Karpas-422 (cell line): ENCODE measurements at regions not wholly inside any gene's neighbourhood (a gene's known extent, or its start where the extent isn't known, plus 50 kb on each side); places are given as distances from the start of the nearest gene placed in this dataset.

ENCODE experiments used
- DNase-seq: peaks from one replicate; pipeline ENCODE4 v3.0.0-alpha.2; 2015
- H2AFZ ChIP-seq: fragments of 200-600 bp; sonication (generic); 2 replicates; pipeline ENCODE4 v1.6.1; 2014; ENCODE audit warnings: antibody characterized with exemption, low read length, mixed read lengths
- H3K27ac ChIP-seq: fragments of 200-600 bp; sonication (generic); 2 replicates; pipeline ENCODE4 v1.5.1; 2014; ENCODE audit warnings: mild to moderate bottlenecking, low read length, moderate library complexity
- H3K27me3 ChIP-seq: fragments of 200-600 bp; sonication (generic); 2 replicates; pipeline ENCODE4 v1.6.1; 2014; ENCODE audit warnings: low read length, mixed read lengths
- H3K36me3 ChIP-seq: fragments of 200-600 bp; sonication (generic); 2 replicates; pipeline ENCODE4 v1.6.1; 2014; ENCODE audit warnings: low read length, mixed read lengths; ENCODE audit not compliant: insufficient read depth
- H3K4me1 ChIP-seq: fragments of 200-600 bp; sonication (generic); 2 replicates; pipeline ENCODE4 v1.6.1; 2014; ENCODE audit warnings: mild to moderate bottlenecking, low read length, mixed read lengths
- H3K4me2 ChIP-seq: fragments of 200-600 bp; sonication (generic); 2 replicates; pipeline ENCODE4 v1.6.1; 2014; ENCODE audit warnings: low read length, low read depth, mild to moderate bottlenecking; ENCODE audit not compliant: poor library complexity, severe bottlenecking
- H3K4me3 ChIP-seq: fragments of 200-600 bp; sonication (generic); 2 replicates; pipeline ENCODE4 v1.5.1; 2014; ENCODE audit warnings: mild to moderate bottlenecking, antibody characterized with exemption, low read length, mixed read lengths
- H3K79me2 ChIP-seq: fragments of 200-600 bp; sonication (generic); 2 replicates; pipeline ENCODE4 v1.6.1; 2014; ENCODE audit warnings: mild to moderate bottlenecking, low read length, mixed read lengths
- H3K9ac ChIP-seq: fragments of 200-600 bp; sonication (generic); 2 replicates; pipeline ENCODE4 v1.6.0; 2014; ENCODE audit warnings: low read length
- H3K9me2 ChIP-seq: fragments of 200-600 bp; sonication (generic), shearing (Covaris generic); replicated peaks from 2 replicates; pipeline ENCODE4 v1.6.0; 2014; ENCODE audit warnings: mild to moderate bottlenecking, low read length, moderate library complexity; ENCODE audit not compliant: insufficient read depth
- H3K9me3 ChIP-seq: fragments of 300-700, 200-600 bp; sonication (generic); 2 replicates; pipeline ENCODE4 v1.6.1; 2014; ENCODE audit warnings: low read length, mixed read lengths
- H4K20me1 ChIP-seq: fragments of 200-600 bp; sonication (generic); 2 replicates; pipeline ENCODE4 v1.6.1; 2014; ENCODE audit warnings: mild to moderate bottlenecking, antibody characterized with exemption, low read length, low read depth; ENCODE audit not compliant: insufficient read depth

DNA sequence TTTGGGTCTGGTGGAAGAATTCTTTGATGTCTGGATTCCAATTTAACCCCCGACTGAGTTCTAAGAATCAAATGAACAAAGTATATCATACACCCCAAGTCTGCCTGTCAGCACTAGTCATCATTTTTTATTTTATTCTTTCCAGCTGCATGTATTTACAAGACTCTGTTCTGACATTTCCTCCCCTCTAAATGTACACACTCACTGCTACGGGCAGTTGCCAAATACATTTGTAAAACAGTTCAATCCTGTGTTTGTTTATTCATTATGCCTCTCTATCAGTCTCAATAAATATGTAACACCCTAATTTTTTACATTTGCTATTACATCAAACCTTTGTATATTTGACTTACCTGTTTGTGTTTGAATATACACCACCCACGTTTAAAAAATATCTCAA lies 422.3 kb upstream of the PSMD7 start:
- Histone ChIP-seq H3K9me2 (no peaks in the 10 kb centered on the region), H3K4me3 (no peak overlapping the region), H3K27me3 (no peaks in the 10 kb centered on the region), H3K79me2 (no peaks in the 10 kb centered on the region), H2AFZ (no peak overlapping the region), H3K4me2 (no peak overlapping the region), H3K27ac (no peak overlapping the region), H3K36me3 (no peaks in the 10 kb centered on the region), H4K20me1 (no peaks in the 10 kb centered on the region), H3K4me1 (no peaks in the 10 kb centered on the region), H3K9me3 (no peaks in the 10 kb centered on the region), H3K9ac (no peak overlapping the region)
- no peak for DNase-seq

DNA sequence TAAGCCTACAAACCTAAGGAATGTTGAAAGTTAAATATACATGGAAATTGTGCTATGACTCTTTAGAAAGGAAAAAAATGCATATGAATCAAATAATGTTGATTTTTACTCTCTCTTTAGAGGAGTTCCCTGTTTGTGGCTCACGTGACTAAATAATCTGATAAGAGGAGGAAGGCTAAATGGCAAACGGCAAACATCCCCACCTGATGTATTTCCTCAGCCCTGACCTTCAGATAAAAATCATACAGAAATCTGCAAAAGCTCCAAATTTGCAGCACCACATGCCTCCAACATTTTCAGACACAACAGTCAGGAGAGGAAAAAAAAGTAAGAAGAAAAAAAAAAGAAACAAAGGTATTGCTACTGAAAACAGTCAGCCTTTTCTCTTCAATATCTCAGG lies 423.0 kb upstream of the PSMD7 start:
- Histone ChIP-seq H3K27me3 (no peaks in the 10 kb centered on the region), H3K4me2 (no peak overlapping the region), H2AFZ (no peak overlapping the region), H4K20me1 (no peaks in the 10 kb centered on the region), H3K4me3 (no peak overlapping the region), H3K9me3 (no peaks in the 10 kb centered on the region), H3K4me1 (no peaks in the 10 kb centered on the region), H3K9me2 (no peaks in the 10 kb centered on the region), H3K9ac (no peak overlapping the region), H3K79me2 (no peaks in the 10 kb centered on the region), H3K27ac (no peak overlapping the region), H3K36me3 (no peaks in the 10 kb centered on the region)
- no peak for DNase-seq

DNA sequence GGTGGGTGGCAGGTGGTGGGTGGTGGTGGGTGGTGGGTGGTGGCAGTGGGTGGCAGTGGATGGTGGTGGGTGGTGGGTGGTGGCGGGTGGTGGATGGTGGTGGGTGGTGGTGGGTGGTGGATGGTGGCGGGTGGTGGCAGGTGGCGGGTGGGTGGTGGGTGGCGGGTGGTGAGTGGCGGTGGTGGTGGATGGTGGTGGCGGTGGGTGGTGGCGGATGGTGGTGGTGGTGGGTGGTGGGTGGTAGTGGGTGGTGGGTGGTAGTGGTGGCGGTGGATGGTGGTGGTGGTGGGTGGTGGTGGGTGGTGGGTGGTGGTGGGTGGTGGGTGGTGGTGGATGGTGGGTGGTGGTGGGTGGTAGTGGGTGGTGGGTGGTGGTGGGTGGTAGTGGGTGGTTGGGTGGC lies 423.8 kb upstream of the PSMD7 start:
- Histone ChIP-seq H3K36me3 (no peaks in the 10 kb centered on the region), H3K9ac (no peak overlapping the region), H3K4me1 (no peaks in the 10 kb centered on the region), H4K20me1 (no peaks in the 10 kb centered on the region), H3K27me3 (no peaks in the 10 kb centered on the region), H3K79me2 (no peaks in the 10 kb centered on the region), H3K27ac (no peak overlapping the region), H3K9me3 (no peaks in the 10 kb centered on the region), H3K4me2 (no peak overlapping the region), H3K9me2 (no peaks in the 10 kb centered on the region), H2AFZ (no peak overlapping the region), H3K4me3 (no peak overlapping the region)
- DNase-seq: no peak

DNA sequence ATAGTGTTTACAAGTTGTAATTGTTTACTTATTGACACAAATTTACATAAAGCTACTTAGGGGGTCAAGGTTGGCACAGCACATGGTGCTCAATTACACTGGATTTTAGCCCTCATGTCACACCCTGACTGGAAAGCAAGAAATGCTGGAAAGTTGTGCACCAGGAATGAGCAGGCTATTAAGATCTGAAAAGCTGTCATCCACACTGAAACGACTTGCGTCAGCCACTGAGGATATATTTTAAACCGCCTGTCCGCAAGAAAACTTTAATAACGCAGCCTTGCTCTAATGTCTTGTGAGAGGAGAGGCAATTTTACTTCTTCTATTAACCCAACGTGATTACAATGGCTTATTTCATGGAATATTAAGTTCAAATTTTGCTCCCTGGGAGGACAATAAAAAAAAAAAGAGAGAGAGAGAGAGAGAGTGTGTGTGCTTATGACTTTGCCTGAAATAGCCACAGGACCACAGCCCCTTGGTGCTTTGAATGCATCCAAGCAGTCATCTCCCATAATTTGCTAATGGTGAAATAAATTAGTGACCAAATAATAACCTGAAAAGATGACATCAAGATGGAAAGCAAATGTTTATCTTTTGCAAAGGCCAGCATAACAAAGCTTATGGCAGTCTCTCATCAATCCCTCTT lies 425.4 kb upstream of the PSMD7 start:
- Histone ChIP-seq H3K36me3 (no peaks in the 10 kb centered on the region), H3K9ac (no peak overlapping the region), H3K9me2 (no peaks in the 10 kb centered on the region), H3K79me2 (no peaks in the 10 kb centered on the region), H3K9me3 (no peaks in the 10 kb centered on the region), H3K4me3 (no peak overlapping the region), H3K27ac (no peak overlapping the region), H3K4me1 (no peaks in the 10 kb centered on the region), H4K20me1 (no peaks in the 10 kb centered on the region), H2AFZ (no peak overlapping the region), H3K27me3 (no peaks in the 10 kb centered on the region), H3K4me2 (no peak overlapping the region)
- DNase-seq: no peak

DNA sequence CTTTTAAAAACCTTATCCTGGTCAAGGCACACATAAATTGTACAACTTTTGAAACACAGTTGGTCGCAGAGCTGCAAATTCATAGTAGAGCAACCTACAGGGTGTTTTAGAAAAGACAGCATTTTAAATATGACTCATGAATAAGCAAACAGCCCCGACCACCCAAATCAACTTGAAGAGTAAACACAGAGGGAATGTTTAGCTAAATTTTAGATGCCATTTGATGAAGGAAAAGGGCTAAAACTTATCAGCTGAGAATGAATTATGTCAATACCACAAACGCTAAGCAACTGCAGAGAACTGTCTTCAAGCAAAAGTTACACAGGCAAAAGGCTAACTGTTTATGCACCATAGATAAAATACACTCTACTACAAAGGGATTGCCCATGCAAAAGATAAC lies 427.5 kb upstream of the PSMD7 start:
- H3K4me3 ChIP-seq: no peak overlapping the region
- no peaks in the 10 kb centered on the region for H3K36me3 ChIP-seq
- H3K27ac ChIP-seq: no peak overlapping the region
- no peaks in the 10 kb centered on the region for H3K9me2 ChIP-seq
- H2AFZ ChIP-seq: no peak overlapping the region
- no peaks in the 10 kb centered on the region for H3K79me2 ChIP-seq
- H3K4me1 ChIP-seq: no peaks in the 10 kb centered on the region
- no peaks in the 10 kb centered on the region for H4K20me1 ChIP-seq
- H3K9ac ChIP-seq: no peak overlapping the region
- DNase-seq: no peak
- H3K4me2 ChIP-seq: no peak overlapping the region
- no peaks in the 10 kb centered on the region for H3K9me3 ChIP-seq
- H3K27me3 ChIP-seq: no peaks in the 10 kb centered on the region

DNA sequence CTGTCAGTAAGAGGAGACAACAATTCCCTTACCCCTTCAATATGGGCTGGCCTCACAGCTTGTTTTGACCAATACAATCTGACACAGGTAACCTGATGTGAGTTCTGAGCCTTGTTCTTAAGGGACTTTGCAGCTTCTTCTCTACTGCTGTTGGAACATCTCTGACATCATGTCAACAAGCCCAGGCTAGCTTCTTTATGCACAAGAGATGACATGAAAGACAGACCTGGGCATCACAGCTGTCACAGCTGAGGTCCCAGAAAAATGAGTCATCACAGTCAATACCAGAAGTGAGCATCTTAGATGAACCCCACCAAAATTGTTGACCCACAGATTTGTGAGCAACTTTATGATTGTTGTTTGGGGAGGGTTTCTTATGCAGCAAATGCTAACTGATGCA lies 431.7 kb upstream of the PSMD7 start:
- DNase-seq: no peak
- Histone ChIP-seq H3K4me3 (no peak overlapping the region), H3K9ac (no peak overlapping the region), H4K20me1 (no peaks in the 10 kb centered on the region), H3K36me3 (no peaks in the 10 kb centered on the region), H3K27me3 (no peaks in the 10 kb centered on the region), H3K4me1 (no peaks in the 10 kb centered on the region), H2AFZ (no peak overlapping the region), H3K27ac (no peak overlapping the region), H3K79me2 (no peaks in the 10 kb centered on the region), H3K9me2 (no peaks in the 10 kb centered on the region), H3K4me2 (no peak overlapping the region), H3K9me3 (no peaks in the 10 kb centered on the region)

DNA sequence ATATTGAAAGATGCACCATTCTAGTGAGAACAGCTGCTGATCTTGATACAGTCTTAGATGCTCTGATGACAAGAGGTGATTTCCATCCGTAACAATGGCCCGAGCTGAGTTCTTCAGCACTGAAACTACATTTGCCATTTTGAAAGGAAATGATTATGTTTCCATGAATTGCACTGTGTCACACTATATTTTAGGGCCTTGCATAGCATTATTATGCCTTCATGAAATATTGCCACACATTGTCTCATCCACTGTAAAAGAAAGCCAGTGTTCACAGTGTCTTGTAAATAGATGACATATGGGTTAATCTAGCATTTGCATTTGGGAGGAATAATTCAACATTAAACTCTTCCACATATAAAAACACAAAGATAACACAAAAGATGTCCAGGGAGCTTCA lies 438.3 kb upstream of the PSMD7 start:
- no peak overlapping the region for H2AFZ ChIP-seq
- H3K9ac ChIP-seq: no peak overlapping the region
- no peaks in the 10 kb centered on the region for H3K4me1 ChIP-seq
- H3K27ac ChIP-seq: no peak overlapping the region
- no peaks in the 10 kb centered on the region; the same call in 1 of the 2 replicates for H3K27me3 ChIP-seq
- no peaks in the 10 kb centered on the region for H4K20me1 ChIP-seq
- no peaks in the 10 kb centered on the region for H3K36me3 ChIP-seq
- H3K4me3 ChIP-seq: no peak overlapping the region
- H3K79me2 ChIP-seq: no peaks in the 10 kb centered on the region
- H3K4me2 ChIP-seq: no peak overlapping the region
- no peak for DNase-seq
- H3K9me3 ChIP-seq: no peaks in the 10 kb centered on the region
- H3K9me2 ChIP-seq: no peaks in the 10 kb centered on the region

DNA sequence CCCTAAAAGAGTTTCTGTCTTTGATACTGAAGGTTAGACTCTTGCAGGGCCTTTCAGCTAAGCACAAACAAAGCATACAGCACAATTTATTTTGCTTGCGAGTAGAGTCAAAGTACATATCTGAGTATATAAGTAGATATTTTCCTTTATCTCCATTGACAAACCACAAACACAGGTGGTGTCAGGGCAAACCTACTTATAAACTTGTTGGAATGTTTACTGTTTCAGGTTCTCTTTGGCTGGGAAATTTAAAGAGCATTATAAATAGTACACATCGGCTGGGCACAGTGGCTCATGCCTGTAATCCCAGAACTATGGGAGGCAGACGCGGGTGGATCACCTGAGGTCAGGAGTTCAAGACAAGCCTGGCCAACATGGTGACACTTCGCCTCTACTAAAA lies 442.6 kb upstream of the PSMD7 start:
- Histone ChIP-seq H3K4me2 (no peak overlapping the region), H4K20me1 (no peaks in the 10 kb centered on the region), H3K9me2 (no peaks in the 10 kb centered on the region), H3K9ac (no peak overlapping the region), H2AFZ (no peak overlapping the region), H3K9me3 (no peaks in the 10 kb centered on the region), H3K4me1 (no peaks in the 10 kb centered on the region), H3K27ac (no peak overlapping the region), H3K36me3 (no peaks in the 10 kb centered on the region), H3K79me2 (no peaks in the 10 kb centered on the region), H3K27me3 (no peaks in the 10 kb centered on the region; the same call in 1 of the 2 replicates), H3K4me3 (no peak overlapping the region)
- DNase-seq: no peak

DNA sequence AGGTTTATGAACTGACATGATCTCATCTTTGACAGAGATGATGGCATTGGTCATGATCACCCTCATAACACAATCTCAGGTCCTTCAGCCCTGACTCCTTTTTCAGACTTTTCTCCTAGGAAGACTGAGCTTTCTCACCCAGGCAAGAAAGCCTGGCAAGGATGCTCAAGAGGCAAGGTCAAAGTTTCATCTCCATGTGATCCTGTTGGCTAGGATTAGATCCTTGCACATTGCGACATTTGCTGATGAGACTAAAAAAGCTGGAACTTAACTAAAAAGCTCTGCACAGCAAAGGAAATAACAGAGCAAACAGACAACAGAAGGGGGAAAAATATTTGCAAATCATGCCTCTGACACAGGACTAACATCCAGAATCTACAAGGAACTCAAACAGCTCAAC lies 444.1 kb upstream of the PSMD7 start:
- Histone ChIP-seq H3K9me3 (no peaks in the 10 kb centered on the region), H3K9me2 (no peaks in the 10 kb centered on the region), H3K4me1 (no peaks in the 10 kb centered on the region), H4K20me1 (no peaks in the 10 kb centered on the region), H3K36me3 (no peaks in the 10 kb centered on the region), H3K9ac (no peak overlapping the region), H3K79me2 (no peaks in the 10 kb centered on the region), H3K4me3 (no peak overlapping the region), H3K27me3 (no peaks in the 10 kb centered on the region; the same call in 1 of the 2 replicates), H3K4me2 (no peak overlapping the region), H2AFZ (no peak overlapping the region), H3K27ac (no peak overlapping the region)
- DNase-seq: no peak
